ENCODE measurements at regions not wholly inside any gene's neighbourhood (a gene's known extent, or its start where the extent isn't known, plus 50 kb on each side); places are given as distances from the start of the nearest gene placed in this dataset.

DNA sequence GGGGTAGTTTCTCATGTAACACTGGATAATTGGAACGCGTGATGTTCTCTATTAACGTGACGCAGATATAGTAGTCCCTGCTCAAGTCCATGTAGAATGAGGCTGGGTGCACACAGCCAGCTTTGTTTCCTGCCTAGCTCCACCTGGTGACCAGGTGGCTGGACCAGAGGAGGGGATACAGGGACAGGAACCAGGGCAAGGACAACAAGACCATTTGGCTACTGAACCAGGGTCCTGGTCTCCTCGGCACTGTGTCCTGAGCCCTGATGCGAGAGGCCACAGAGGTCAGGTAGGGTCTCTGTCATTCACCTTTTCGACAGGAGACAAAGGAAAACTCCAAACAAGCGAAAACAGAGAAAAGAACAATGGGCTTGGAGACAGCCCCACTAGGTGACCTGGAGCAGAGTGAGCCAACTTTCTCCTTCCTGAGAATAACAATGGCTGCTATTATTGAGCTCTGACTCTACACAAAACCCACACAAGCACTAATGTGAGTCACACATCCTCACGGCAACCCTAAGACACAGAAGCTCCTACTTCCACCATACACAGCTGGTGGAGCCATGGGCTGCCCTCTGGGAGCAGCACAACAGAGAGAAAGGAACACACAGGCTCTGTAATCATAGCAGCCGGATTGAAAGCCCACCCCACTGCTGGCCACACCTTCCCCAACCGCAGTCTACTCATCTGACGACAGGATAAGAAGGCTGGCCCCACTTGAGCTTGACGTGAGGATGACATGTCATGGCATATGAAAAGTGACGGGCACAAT, 67.3 kb upstream of the TEX51 start:
- no peak for DNase-seq

GRCh38 chr2:126832014-126832413, 66.7 kb upstream of the TEX51 start:
- no peak for DNase-seq

DNA sequence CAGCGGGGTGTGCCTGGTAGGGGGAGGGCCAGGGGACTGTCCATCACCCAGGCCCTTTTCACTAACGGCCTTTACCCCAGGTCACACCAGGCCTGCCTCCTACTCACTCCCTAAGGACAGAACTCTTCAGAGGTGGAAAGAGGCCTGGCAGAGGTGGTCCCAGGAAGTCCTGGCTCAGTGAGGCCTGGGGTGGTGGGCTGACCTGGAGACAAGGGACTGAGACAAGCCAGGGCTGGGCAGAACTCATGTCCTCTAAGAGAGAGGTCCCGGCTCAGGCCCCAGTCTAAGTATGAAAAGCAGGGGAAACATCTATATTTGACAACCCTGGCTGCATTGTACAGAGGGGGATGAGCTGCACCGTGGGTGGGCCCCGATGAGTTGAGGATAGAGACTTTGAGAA, 65.9 kb upstream of the TEX51 start:
- DNase-seq: no peak

GRCh38 chr2:126834006-126834659, 64.6 kb upstream of the TEX51 start:
- no peak for DNase-seq

DNA sequence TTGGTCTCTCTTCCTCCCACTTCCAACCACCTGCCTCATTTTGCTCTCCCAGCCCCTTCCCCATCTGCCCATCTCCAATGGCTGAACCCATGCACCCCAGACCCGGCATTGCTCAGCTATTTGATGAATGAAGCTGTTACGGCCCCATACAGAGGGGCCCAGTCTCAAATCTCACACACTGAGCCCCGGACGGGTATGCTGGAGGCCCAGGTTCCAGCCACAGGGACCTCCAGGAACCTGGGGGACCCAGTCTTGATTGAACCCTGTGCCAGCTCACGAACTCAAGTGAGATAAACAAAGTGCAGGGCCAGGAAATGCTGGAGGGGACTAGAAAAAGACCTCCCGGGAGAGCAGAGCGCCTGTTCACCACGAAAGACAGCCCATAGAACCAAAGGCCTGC, 63.4 kb upstream of the TEX51 start:
- no peak for DNase-seq

DNA sequence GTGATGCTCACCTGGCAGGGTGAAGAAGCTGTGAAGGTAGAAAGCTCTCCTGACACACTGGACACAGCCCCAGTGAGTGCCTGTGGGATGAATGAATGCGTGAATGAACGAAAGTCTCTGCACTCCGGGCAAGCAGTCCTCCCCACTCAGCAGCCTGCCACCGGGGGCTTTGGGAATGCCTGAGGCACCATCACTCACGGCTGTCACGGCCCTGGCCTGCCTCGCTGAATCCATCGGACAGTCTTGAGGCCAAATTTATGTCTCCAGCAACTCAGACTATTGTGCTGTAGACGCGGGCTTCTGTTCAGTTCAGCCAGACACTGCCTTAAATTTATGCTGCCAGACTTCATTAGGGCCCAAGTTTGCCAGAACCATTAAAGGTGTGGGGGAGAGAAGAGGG, 62.9 kb upstream of the TEX51 start:
- DNase-seq: no peak

GRCh38 chr2:126836761-126837679, 61.7 kb upstream of the TEX51 start:
- DNase-seq: no peak

GRCh38 chr2:126837966-126838715, 60.5 kb upstream of the TEX51 start:
- DNase-seq: no peak

- DNase-seq: no peak
Observed at GRCh38 chr2:126838716-126838985, 60.0 kb upstream of the TEX51 start.

- DNase-seq: no peak
Observed at GRCh38 chr2:126839796-126840195, 58.9 kb upstream of the TEX51 start.

DNA sequence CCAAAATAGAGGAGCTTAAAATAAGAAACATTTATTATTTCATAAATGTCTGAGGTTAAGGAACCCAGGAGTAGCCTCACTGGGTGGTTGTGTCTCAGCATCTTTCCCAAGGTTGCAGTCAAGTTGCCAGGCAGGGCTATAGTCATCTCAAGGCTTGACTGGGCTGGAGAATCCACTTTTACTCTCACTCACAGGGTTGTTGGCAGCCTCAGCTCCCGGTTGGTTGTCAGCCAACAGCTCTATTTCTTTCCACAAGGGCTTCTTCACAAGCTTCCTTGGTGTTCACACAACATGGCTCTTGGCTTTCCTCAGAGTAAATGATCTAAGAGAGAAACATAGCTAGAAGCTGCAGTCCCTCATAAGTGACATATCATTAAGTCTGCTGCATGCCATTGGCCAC, 55.6 kb upstream of the TEX51 start:
- DNase-seq: no peak

DNA sequence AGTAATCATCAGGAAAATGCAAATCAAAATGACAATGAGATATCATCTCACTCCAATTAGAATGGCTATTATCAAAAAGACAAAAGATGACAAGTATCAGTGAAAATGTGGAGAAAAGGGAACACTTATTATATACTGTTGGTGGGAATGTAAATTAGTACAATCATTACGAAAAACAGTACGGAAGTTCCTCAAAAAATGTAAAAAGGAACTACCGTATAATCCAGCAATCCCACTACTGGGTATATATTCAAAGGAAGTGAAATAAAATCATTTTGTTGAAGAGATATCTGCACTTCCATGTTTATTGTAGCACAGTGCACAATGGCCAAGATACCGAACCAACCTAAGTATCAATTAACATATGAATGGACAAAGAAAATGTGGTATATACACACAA, 52.4 kb upstream of the TEX51 start:
- DNase-seq: no peak

Data from left hindlimb (tissue), 1 donor.